HEK293 (cell line): ENCODE measurements at regions not wholly inside any gene's neighbourhood (a gene's known extent, or its start where the extent isn't known, plus 50 kb on each side); places are given as distances from the start of the nearest gene placed in this dataset.

ENCODE experiments used
- CTCF ChIA-PET: fragments of 350-600 bp; formaldehyde crosslinking; extraction: SDS; loops from one replicate; lab custom pipeline; 2021; ENCODE audit warnings: antibody characterized with exemption; lab: Yijun Ruan, JAX
- POLR2A ChIA-PET: fragments of 300-600 bp; formaldehyde crosslinking; extraction: SDS; loops from one replicate; lab custom pipeline; 2020; ENCODE audit warnings: antibody characterized with exemption, inconsistent platforms; lab: Yijun Ruan, JAX
- H3K27ac ChIP-seq: fragments of 200-500 bp; sonication (Bioruptor generic); 2 replicates; pipeline ENCODE4 v1.5.1; 2014; ENCODE audit warnings: low read depth, low read length, control low read depth, inconsistent platforms; ENCODE audit errors: extremely low read depth
- H3K36me3 ChIP-seq, 2 experiments: fragments of 200-500 bp in 1 of 2; sonication (Bioruptor generic) in 1 of 2; 1 replicate in 1 of 2; 2 replicates in 1 of 2; pipeline ENCODE4 v1.5.1; 2014 to 2017; ENCODE audit warnings: inconsistent platforms in 2 of 2, low read length in 2 of 2; ENCODE audit not compliant: control insufficient read depth in 2 of 2, insufficient read depth in 1 of 2
- H3K4me1 ChIP-seq: fragments of 200-500 bp; sonication (Bioruptor generic); 2 replicates; pipeline ENCODE4 v1.5.1; 2014; ENCODE audit warnings: mild to moderate bottlenecking, low read length, inconsistent platforms; ENCODE audit not compliant: control insufficient read depth, insufficient read depth
- H3K4me3 ChIP-seq: 2 replicates; pipeline ENCODE4 v1.5.1; 2011; ENCODE audit warnings: low read depth, mild to moderate bottlenecking, control low read depth, low read length, moderate library complexity
- H3K9me3 ChIP-seq: fragments of 200-500 bp; sonication (Bioruptor generic); 2 replicates; pipeline ENCODE4 v1.5.1; 2014; ENCODE audit warnings: low read depth, low read length, inconsistent platforms; ENCODE audit not compliant: control insufficient read depth, insufficient read depth
- CTCF ChIP-seq: fragments of 450-650 bp; formaldehyde crosslinking; IDR thresholded peaks from 2 replicates; pipeline ENCODE4 v1.5.1; 2016; ENCODE audit warnings: missing biosample characterization, missing genetic modification characterization
- GLI4 ChIP-seq: fragments of 450-650 bp; formaldehyde crosslinking; IDR thresholded peaks from 2 replicates; pipeline ENCODE4 v1.5.1; 2016; ENCODE audit warnings: missing biosample characterization, missing genetic modification characterization
- PRDM1 ChIP-seq: fragments of 450-650 bp; formaldehyde crosslinking; IDR thresholded peaks from 2 replicates; pipeline ENCODE4; 2016; ENCODE audit warnings: missing biosample characterization, missing genetic modification characterization
- PRDM2 ChIP-seq: fragments of 450-650 bp; formaldehyde crosslinking; IDR thresholded peaks from 2 replicates; pipeline ENCODE4 v1.5.1; 2016; ENCODE audit warnings: missing biosample characterization, missing genetic modification characterization, borderline replicate concordance
- RBAK ChIP-seq: fragments of 450-650 bp; formaldehyde crosslinking; IDR thresholded peaks from 2 replicates; pipeline ENCODE4 v1.5.1; 2016; ENCODE audit warnings: missing biosample characterization, missing genetic modification characterization
- ZFP41 ChIP-seq: fragments of 450-650 bp; formaldehyde crosslinking; IDR thresholded peaks from 2 replicates; pipeline ENCODE4 v1.5.1; 2016; ENCODE audit warnings: missing biosample characterization, missing genetic modification characterization, borderline replicate concordance
- ZNF157 ChIP-seq: fragments of 450-650 bp; formaldehyde crosslinking; IDR thresholded peaks from 2 replicates; pipeline ENCODE4 v1.5.1; 2016; ENCODE audit warnings: missing biosample characterization, missing genetic modification characterization
- ZNF23 ChIP-seq: fragments of 450-650 bp; formaldehyde crosslinking; IDR thresholded peaks from 2 replicates; pipeline ENCODE4 v1.5.1; 2016; ENCODE audit warnings: missing biosample characterization, missing genetic modification characterization, borderline replicate concordance
- ZNF521 ChIP-seq: fragments of 450-650 bp; formaldehyde crosslinking; IDR thresholded peaks from 2 replicates; pipeline ENCODE4 v1.5.1; 2017; ENCODE audit warnings: missing biosample characterization, mild to moderate bottlenecking, missing genetic modification characterization
- ZNF623 ChIP-seq: fragments of 450-650 bp; formaldehyde crosslinking; IDR thresholded peaks from 2 replicates; pipeline ENCODE4 v1.5.1; 2016; ENCODE audit warnings: missing biosample characterization, missing genetic modification characterization
- ZNF654 ChIP-seq: fragments of 450-650 bp; formaldehyde crosslinking; IDR thresholded peaks from 2 replicates; pipeline ENCODE4 v1.5.1; 2016; ENCODE audit warnings: low read depth, missing biosample characterization, missing genetic modification characterization
- ZNF670 ChIP-seq: fragments of 450-650 bp; formaldehyde crosslinking; IDR thresholded peaks from 2 replicates; pipeline ENCODE4 v1.5.1; 2016; ENCODE audit warnings: missing biosample characterization, missing genetic modification characterization, low read depth
- ZNF704 ChIP-seq: fragments of 450-650 bp; formaldehyde crosslinking; IDR thresholded peaks from 2 replicates; pipeline ENCODE4 v1.5.1; 2016; ENCODE audit warnings: missing biosample characterization, missing genetic modification characterization
- ZNF768 ChIP-seq: fragments of 450-650 bp; formaldehyde crosslinking; IDR thresholded peaks from 2 replicates; pipeline ENCODE4 v1.5.1; 2018; ENCODE audit warnings: missing biosample characterization, mild to moderate bottlenecking, missing genetic modification characterization
- TF ChIP-seq, protein P1 (sequence below): fragments of 450-650 bp; formaldehyde crosslinking; IDR thresholded peaks from 2 replicates; pipeline ENCODE4 v1.5.1; 2016; ENCODE audit warnings: missing biosample characterization, missing genetic modification characterization
- TF ChIP-seq, protein P2 (sequence below): fragments of 450-650 bp; formaldehyde crosslinking; IDR thresholded peaks from 2 replicates; pipeline ENCODE4 v1.5.1; 2016; ENCODE audit warnings: missing biosample characterization, missing genetic modification characterization
- TF ChIP-seq, protein P3 (sequence below): fragments of 450-650 bp; formaldehyde crosslinking; IDR thresholded peaks from 2 replicates; pipeline ENCODE4 v1.5.1; 2016; ENCODE audit warnings: missing biosample characterization, missing genetic modification characterization

- ChIA-PET POLR2A (no interaction called here), CTCF (no interaction called here)
- no peaks in the 10 kb centered on the region for H3K9me3 ChIP-seq
These were observed 69.0 kb upstream of the SPANXN1 start for GRCh38 chrX:145178268-145178667.

GRCh38 chrX:145190801-145191389 is 56.4 kb upstream of the SPANXN1 start:
- no peaks in the 10 kb centered on the region for H3K36me3 ChIP-seq
- H3K27ac ChIP-seq: no peak overlapping the region
- POLR2A ChIA-PET: no interaction called here
- CTCF ChIA-PET: interaction anchor here (1.1 to 1.5 kb wide), 2 partner anchors 16 to 1526 kb away, joined by 4 to 5 read pairs; no protein-coding TSS in a partner anchor
- H3K4me1 ChIP-seq: no peaks in the 10 kb centered on the region
- H3K9me3 ChIP-seq: no peaks in the 10 kb centered on the region
- no peak overlapping the region for H3K4me3 ChIP-seq
- TF ChIP-seq PRDM1 (no peak), ZNF521 (no peak), ZNF157 (tag by site-specific recombination) (no peak), ZFP41 (tag by site-specific recombination) (no peak), ZNF768 (no peak), PRDM2 (tag by site-specific recombination) (no peak), ZNF654 (tag by site-specific recombination) (peak; percentile 61), ZNF704 (no peak), GLI4 (tag by site-specific recombination) (no peak), RBAK (tag by site-specific recombination) (no peak), ZNF623 (tag by site-specific recombination) (no peak), CTCF (tag by site-specific recombination) (peak; percentile 19; the same call in 1 of the 2 replicates)
- TF ChIP-seq, protein P1, sequence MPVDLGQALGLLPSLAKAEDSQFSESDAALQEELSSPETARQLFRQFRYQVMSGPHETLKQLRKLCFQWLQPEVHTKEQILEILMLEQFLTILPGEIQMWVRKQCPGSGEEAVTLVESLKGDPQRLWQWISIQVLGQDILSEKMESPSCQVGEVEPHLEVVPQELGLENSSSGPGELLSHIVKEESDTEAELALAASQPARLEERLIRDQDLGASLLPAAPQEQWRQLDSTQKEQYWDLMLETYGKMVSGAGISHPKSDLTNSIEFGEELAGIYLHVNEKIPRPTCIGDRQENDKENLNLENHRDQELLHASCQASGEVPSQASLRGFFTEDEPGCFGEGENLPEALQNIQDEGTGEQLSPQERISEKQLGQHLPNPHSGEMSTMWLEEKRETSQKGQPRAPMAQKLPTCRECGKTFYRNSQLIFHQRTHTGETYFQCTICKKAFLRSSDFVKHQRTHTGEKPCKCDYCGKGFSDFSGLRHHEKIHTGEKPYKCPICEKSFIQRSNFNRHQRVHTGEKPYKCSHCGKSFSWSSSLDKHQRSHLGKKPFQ (tag by site-specific recombination): no peak

More at GRCh38 chrX:145178268-145178667, 69.0 kb upstream of the SPANXN1 start:
- no peaks in the 10 kb centered on the region for H3K4me1 ChIP-seq
- no peaks in the 10 kb centered on the region for H3K36me3 ChIP-seq
- H3K27ac ChIP-seq: no peak overlapping the region
- H3K4me3 ChIP-seq: no peak overlapping the region
- TF ChIP-seq, protein P2, sequence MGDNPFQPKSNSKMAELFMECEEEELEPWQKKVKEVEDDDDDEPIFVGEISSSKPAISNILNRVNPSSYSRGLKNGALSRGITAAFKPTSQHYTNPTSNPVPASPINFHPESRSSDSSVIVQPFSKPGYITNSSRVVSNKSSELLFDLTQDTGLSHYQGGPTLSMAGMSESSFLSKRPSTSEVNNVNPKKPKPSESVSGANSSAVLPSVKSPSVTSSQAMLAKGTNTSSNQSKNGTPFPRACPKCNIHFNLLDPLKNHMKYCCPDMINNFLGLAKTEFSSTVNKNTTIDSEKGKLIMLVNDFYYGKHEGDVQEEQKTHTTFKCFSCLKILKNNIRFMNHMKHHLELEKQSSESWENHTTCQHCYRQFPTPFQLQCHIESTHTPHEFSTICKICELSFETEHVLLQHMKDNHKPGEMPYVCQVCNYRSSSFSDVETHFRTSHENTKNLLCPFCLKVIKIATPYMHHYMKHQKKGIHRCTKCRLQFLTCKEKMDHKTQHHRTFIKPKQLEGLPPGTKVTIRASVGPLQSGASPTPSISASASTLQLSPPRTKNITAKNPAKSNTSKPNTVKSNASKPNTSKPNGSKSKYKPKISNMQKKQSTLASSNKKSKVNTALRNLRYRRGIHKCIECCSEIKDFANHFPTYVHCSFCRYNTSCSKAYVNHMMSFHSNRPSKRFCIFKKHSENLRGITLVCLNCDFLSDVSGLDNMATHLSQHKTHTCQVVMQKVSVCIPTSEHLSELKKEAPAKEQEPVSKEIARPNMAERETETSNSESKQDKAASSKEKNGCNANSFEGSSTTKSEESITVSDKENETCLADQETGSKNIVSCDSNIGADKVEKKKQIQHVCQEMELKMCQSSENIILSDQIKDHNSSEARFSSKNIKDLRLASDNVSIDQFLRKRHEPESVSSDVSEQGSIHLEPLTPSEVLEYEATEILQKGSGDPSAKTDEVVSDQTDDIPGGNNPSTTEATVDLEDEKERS: no peak
- no peak for TF ChIP-seq ZNF23 (tag by site-specific recombination)
- TF ChIP-seq ZNF670: no peak
- TF ChIP-seq, protein P3, sequence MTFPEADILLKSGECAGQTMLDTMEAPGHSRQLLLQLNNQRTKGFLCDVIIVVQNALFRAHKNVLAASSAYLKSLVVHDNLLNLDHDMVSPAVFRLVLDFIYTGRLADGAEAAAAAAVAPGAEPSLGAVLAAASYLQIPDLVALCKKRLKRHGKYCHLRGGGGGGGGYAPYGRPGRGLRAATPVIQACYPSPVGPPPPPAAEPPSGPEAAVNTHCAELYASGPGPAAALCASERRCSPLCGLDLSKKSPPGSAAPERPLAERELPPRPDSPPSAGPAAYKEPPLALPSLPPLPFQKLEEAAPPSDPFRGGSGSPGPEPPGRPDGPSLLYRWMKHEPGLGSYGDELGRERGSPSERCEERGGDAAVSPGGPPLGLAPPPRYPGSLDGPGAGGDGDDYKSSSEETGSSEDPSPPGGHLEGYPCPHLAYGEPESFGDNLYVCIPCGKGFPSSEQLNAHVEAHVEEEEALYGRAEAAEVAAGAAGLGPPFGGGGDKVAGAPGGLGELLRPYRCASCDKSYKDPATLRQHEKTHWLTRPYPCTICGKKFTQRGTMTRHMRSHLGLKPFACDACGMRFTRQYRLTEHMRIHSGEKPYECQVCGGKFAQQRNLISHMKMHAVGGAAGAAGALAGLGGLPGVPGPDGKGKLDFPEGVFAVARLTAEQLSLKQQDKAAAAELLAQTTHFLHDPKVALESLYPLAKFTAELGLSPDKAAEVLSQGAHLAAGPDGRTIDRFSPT (tag by site-specific recombination): no peak
